Mucosa of descending colon (tissue), 3 donors: ENCODE measurements at regions not wholly inside any gene's neighbourhood (a gene's known extent, or its start where the extent isn't known, plus 50 kb on each side); places are given as distances from the start of the nearest gene placed in this dataset.

ENCODE experiments used
- ATAC-seq: fragments of 200-7000 bp; cut with Tn5 transposase; one replicate; pipeline ENCODE4 v1.9.1; 2020; ENCODE audit warnings: mild to moderate bottlenecking, moderate library complexity
- DNase-seq, 3 donors: peaks; one replicate each; pipeline ENCODE4 v3.0.0-alpha.2; 2020
- H3K36me3 ChIP-seq: fragments of 200-600 bp; one replicate; pipeline ENCODE4 v1.8.0; 2021; ENCODE audit warnings: low read depth, mild to moderate bottlenecking
- H3K4me1 ChIP-seq: fragments of 200-600 bp; one replicate; pipeline ENCODE4 v1.8.0; 2021; ENCODE audit warnings: low read depth, mild to moderate bottlenecking
- H3K4me3 ChIP-seq: fragments of 200-600 bp; one replicate; pipeline ENCODE4 v1.8.0; 2021; ENCODE audit warnings: mild to moderate bottlenecking
- H3K9me3 ChIP-seq: fragments of 200-600 bp; one replicate; pipeline ENCODE4 v1.8.0; 2021; ENCODE audit warnings: mild to moderate bottlenecking
- intact Hi-C, 2 donors: fragments of 100-400 bp; cut with DNase I in 1 of 2; cut with micrococcal nuclease in 1 of 2; formaldehyde crosslinking; loops; one replicate each; pipeline versions ENCODE4 v1.11.0 to v1.11.1; 2022; cut with DNase I, micrococcal nuclease
- TF ChIP-seq, protein P1 (sequence below): fragments of 200-600 bp; IDR thresholded peaks from one replicate; pipeline ENCODE4 v1.8.0; 2022; ENCODE audit warnings: antibody characterized with exemption, mild to moderate bottlenecking
- donor health status: DM: no; HTN: no; CAD: no; lungs with moderate emphysema.
- donor health status: DM: no; HTN: no; CAD: no.
- donor health status: DM: no; HTN: yes; CAD: no.

DNA sequence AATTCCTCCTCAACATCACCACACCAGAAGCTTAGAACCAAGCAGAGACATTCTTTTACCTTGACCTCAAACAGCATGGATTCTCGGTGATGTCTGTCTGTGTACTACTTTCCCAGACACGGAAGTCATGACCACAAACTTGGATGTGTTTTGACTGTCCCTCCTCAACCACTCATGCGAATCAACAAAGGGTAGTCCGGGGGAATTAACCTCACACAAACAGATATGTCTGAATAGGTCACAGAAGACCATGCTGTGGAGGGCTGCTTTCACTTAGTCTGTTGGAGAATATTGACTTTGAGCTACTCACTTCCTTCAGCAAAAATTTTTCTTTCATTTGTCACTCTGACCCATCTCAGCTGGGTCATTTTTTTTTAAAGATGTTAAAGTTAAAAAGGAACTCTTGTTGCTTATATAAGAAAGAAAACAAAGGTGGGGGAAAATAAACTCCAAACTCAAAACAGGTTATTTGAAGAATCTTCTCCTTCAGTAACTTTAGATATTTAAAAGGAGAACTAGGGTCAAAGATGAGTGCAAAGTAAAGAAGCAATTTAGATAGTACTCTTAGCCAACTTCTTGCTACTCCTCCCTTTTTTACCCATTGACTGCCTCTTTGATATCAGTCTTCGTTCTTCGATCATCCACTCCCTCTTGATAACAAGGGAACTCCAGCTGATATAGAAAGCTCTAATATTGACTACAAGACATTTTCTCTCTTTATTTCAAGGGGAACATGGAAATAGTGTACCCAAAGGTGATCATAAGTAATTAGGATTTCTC, 343.4 kb upstream of the CDH6 start:
- H3K9me3 ChIP-seq = no peaks in the 10 kb centered on the region
- DNase-seq = no peak
- TF ChIP-seq, protein P1, sequence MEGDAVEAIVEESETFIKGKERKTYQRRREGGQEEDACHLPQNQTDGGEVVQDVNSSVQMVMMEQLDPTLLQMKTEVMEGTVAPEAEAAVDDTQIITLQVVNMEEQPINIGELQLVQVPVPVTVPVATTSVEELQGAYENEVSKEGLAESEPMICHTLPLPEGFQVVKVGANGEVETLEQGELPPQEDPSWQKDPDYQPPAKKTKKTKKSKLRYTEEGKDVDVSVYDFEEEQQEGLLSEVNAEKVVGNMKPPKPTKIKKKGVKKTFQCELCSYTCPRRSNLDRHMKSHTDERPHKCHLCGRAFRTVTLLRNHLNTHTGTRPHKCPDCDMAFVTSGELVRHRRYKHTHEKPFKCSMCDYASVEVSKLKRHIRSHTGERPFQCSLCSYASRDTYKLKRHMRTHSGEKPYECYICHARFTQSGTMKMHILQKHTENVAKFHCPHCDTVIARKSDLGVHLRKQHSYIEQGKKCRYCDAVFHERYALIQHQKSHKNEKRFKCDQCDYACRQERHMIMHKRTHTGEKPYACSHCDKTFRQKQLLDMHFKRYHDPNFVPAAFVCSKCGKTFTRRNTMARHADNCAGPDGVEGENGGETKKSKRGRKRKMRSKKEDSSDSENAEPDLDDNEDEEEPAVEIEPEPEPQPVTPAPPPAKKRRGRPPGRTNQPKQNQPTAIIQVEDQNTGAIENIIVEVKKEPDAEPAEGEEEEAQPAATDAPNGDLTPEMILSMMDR = no peak

DNA sequence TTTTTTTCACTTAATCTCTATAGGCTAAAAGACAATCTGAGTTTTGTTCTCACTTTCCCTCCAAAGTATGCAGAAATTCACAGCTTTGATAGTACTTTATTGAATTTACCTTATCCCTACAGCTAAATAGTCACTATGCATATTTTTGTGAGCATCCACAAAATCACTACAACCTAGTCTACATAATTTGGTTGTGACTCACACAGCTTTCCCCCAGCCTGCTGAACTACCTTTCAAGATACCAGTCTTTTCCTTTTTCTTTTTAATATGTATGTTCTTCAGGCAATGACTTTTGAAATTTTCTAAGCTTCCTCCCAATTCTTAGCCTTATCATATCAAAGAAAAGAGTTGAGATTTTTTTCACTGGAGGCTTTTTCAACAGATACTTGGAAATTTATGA, 347.3 kb upstream of the CDH6 start:
- H3K4me3 ChIP-seq = no peak overlapping the region
- H3K4me1 ChIP-seq = no peaks in the 10 kb centered on the region
- TF ChIP-seq, protein P1 = no peak
- intact Hi-C loops = no loop called here
- ATAC-seq = no peak
- DNase-seq = no peak
- H3K9me3 ChIP-seq = no peaks in the 10 kb centered on the region
- H3K36me3 ChIP-seq = no peaks in the 10 kb centered on the region

More for the DNA sequence above, 343.4 kb upstream of the CDH6 start:
- Histone ChIP-seq H3K36me3 (no peaks in the 10 kb centered on the region), H3K4me3 (no peak overlapping the region), H3K4me1 (no peaks in the 10 kb centered on the region)
- intact Hi-C loops = no loop called here
- ATAC-seq = no peak

DNA sequence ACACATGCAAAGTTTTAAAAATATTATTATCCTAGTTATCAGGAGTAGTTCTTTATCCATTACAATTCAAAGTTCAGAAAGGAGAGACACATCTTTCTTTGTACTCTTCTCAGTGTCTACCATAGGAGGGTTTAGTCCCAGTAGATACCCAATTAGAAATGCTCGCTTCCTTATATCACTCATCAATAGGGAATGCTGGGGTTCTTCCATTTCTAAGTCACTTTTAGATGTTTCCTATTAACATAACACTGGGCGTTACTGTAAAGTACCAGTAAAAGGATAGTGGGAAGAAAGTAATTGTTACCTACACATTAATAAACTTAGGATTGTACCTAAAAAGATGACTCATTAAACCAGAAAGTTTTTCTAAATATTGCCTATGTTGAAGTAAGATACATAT, 348.3 kb upstream of the CDH6 start:
- H3K4me1 ChIP-seq = no peaks in the 10 kb centered on the region
- intact Hi-C loops = no loop called here
- H3K4me3 ChIP-seq = no peak overlapping the region
- DNase-seq = no peak
- H3K9me3 ChIP-seq = no peaks in the 10 kb centered on the region
- H3K36me3 ChIP-seq = no peaks in the 10 kb centered on the region
- no peak for ATAC-seq
- TF ChIP-seq, protein P1 = no peak

DNA sequence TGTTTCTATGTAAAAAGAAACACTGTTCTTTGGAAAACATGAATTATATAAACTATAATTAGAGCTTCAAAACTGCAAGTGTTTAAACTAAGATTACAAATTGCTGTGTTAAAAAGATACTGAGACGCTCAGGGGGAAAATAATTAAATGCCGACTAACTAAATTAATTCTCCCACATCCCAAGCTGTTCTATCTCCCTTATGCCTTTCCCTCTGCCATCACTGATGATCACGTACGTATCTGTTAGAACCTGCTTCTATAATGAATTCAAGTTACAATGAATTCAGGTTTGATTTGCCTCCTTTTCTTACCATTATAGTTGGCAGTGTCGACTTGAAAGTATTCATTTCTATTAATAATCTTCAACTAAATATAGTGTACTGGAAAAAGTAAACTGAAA, 349.9 kb upstream of the CDH6 start:
- TF ChIP-seq, protein P1 = no peak
- Histone ChIP-seq H3K36me3 (no peaks in the 10 kb centered on the region), H3K4me3 (no peak overlapping the region), H3K4me1 (no peaks in the 10 kb centered on the region), H3K9me3 (no peaks in the 10 kb centered on the region)
- ATAC-seq = no peak
- intact Hi-C loops = no loop called here
- DNase-seq = no peak

DNA sequence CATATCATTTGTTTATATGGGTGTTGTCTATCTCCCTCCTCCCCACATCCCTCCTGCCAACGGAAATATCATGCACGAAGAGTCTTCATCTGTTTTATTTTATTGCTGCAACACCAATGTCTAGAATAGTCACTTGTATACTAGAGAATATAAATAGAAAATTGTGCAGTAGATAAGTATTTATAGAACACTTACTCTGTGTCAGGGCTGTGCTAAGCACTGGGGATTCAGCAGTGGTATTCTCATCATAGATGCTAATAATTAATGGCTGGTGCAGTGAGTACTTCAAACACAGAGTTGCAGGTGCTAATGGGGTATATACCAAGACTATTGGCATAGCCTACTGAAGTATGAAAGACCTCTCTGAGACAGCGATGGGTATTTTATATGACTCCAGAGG, 353.5 kb upstream of the CDH6 start:
- Histone ChIP-seq H3K36me3 (no peaks in the 10 kb centered on the region), H3K4me1 (no peaks in the 10 kb centered on the region), H3K4me3 (no peak overlapping the region), H3K9me3 (no peaks in the 10 kb centered on the region)
- DNase-seq (no peak), ATAC-seq (no peak)
- intact Hi-C loops = no loop called here
- TF ChIP-seq, protein P1 = no peak
